Vagina (tissue), 2 donors: ENCODE measurements at regions not wholly inside any gene's neighbourhood (a gene's known extent, or its start where the extent isn't known, plus 50 kb on each side); places are given as distances from the start of the nearest gene placed in this dataset.

Experiments
- POLR2A ChIP-seq, 2 donors: fragments of 450-650 bp; IDR thresholded peaks; one replicate each; pipeline ENCODE4 v1.6.1; 2017; ENCODE audit warnings: antibody characterized with exemption in 2 of 2, mild to moderate bottlenecking in 2 of 2, moderate library complexity in 2 of 2
- POLR2AphosphoS5 ChIP-seq, 2 donors: sonication (generic); formaldehyde crosslinking; IDR thresholded peaks; one replicate each; pipeline ENCODE4 v1.9.0; 2017; ENCODE audit warnings: antibody characterized with exemption in 2 of 2, mild to moderate bottlenecking in 2 of 2, low read depth in 1 of 2; ENCODE audit not compliant: insufficient read depth in 1 of 2
- TF ChIP-seq, protein P1 (sequence below), 3 experiments: fragments of 450-650 bp in 2 of 3; fragments of 200-600 bp in 1 of 3; sonication (generic) in 1 of 3; IDR thresholded peaks; one replicate each; pipeline ENCODE4 v1.5.1; 2017 to 2019; ENCODE audit warnings: antibody characterized with exemption in 3 of 3, mild to moderate bottlenecking in 2 of 3, moderate library complexity in 2 of 3

DNA sequence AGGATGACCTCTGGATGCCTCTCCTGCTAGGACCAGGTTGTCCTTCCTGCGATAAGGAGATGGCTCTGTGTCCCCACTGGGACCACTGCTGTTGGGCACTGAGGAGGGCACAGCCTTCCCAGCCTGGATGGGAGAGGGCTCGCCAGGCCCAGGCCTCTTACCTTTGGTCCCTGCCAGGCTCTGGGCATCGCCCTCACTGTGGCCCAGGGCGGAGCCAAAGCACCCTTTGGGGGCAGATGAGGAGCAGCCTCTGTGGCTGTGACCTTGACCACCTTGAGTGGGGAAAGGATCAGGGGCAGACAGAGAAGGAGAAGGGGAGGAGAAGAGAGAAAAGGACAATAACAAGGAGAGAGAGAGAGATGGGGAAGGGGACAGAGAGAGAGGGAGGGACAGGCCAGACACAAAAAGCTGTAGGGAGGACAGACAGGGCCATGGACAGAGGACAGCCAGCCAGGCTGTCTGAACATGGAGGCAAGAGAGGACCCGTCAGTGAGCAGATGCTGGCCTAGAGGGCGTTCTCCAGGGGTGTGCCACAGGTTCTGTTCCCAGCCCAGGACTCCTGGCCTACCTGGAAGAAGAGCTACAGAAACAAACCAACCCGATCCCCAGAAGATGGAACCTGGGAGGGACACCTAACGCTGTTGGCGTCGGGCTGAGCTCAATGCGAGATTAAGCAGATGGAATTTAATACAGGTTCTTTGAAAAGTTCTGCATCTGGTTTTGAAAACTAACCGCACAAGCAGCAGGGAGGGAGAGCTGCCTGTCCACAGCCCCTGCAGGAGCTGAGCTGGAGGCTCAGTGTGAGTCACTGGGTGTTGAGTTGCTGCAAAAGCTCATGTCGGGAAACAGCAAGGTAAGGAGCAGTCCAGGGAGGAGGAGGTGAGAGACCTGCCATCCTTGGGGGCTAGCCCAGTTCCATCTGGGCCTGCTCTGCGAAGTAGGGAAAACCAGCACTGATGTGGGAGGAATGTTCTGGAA lies 262.1 kb downstream of the PTPRU start:
- no peak for TF ChIP-seq POLR2AphosphoS5 (IDR thresholded peaks at IDR 0.05; ENCODE audit: insufficient read depth in 1 of 2, low read depth in 1 of 2)
- TF ChIP-seq, protein P1, sequence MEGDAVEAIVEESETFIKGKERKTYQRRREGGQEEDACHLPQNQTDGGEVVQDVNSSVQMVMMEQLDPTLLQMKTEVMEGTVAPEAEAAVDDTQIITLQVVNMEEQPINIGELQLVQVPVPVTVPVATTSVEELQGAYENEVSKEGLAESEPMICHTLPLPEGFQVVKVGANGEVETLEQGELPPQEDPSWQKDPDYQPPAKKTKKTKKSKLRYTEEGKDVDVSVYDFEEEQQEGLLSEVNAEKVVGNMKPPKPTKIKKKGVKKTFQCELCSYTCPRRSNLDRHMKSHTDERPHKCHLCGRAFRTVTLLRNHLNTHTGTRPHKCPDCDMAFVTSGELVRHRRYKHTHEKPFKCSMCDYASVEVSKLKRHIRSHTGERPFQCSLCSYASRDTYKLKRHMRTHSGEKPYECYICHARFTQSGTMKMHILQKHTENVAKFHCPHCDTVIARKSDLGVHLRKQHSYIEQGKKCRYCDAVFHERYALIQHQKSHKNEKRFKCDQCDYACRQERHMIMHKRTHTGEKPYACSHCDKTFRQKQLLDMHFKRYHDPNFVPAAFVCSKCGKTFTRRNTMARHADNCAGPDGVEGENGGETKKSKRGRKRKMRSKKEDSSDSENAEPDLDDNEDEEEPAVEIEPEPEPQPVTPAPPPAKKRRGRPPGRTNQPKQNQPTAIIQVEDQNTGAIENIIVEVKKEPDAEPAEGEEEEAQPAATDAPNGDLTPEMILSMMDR (IDR thresholded peaks at IDR 0.05), result no peak
- TF ChIP-seq POLR2A (IDR thresholded peaks at IDR 0.05), result no peak
